ENCODE measurements at regions not wholly inside any gene's neighbourhood (a gene's known extent, or its start where the extent isn't known, plus 50 kb on each side); places are given as distances from the start of the nearest gene placed in this dataset.

- DNase-seq (ENCODE audit: low read depth in 1 of 2, low spot score in 1 of 2) = no peak
- H3K27me3 ChIP-seq = no peaks in the 10 kb centered on the region
- no peaks in the 10 kb centered on the region for H3K36me3 ChIP-seq
Observed at GRCh38 chrX:121886557-121886956, 839.1 kb downstream of the GLUD2 start.

GRCh38 chrX:121894756-121895155, 847.3 kb downstream of the GLUD2 start:
- Histone ChIP-seq H3K9me3 (ENCODE audit: low read depth) (no peaks in the 10 kb centered on the region), H3K4me1 (ENCODE audit: low read depth) (no peaks in the 10 kb centered on the region)

More at GRCh38 chrX:121886557-121886956, 839.1 kb downstream of the GLUD2 start:
- no peak for TF ChIP-seq CTCF (IDR thresholded peaks at IDR 0.05; ENCODE audit: low read depth, low read length)
- H3K9me3 ChIP-seq (ENCODE audit: low read depth) = no peaks in the 10 kb centered on the region
- no peaks in the 10 kb centered on the region for H3K4me1 ChIP-seq (ENCODE audit: low read depth)
- no peak overlapping the region for H3K27ac ChIP-seq
- no peak overlapping the region for H3K4me3 ChIP-seq

DNA sequence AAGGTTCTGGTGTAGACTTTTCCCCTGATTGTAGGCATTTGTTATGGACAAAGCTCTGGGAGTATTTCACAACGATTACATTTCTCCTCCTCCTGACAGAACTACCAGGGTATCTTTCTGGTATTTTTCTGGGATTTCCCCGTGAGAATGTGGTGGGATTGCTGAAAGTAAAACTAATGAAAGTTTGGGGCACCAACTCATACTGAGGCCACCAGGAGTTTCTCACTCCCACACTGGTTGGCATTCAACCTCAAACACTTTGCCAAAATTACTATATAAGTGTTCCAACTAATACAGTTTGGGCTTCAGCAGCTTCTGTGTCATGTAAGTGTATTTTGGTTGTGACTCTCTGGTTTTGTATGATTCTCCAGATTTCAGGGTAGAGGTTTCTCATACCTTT, 855.1 kb downstream of the GLUD2 start:
- no peak overlapping the region for H3K4me3 ChIP-seq
- no peaks in the 10 kb centered on the region for H3K9me3 ChIP-seq (ENCODE audit: low read depth)
- no peak overlapping the region for H3K27ac ChIP-seq
- no peak for TF ChIP-seq CTCF (IDR thresholded peaks at IDR 0.05; ENCODE audit: low read depth, low read length)
- H3K36me3 ChIP-seq = no peaks in the 10 kb centered on the region
- peak in 1 of 2 donors; percentile 7 for DNase-seq (ENCODE audit: low read depth in 1 of 2, low spot score in 1 of 2)
- H3K4me1 ChIP-seq (ENCODE audit: low read depth) = no peaks in the 10 kb centered on the region
- H3K27me3 ChIP-seq = no peaks in the 10 kb centered on the region

More at GRCh38 chrX:121894756-121895155, 847.3 kb downstream of the GLUD2 start:
- no peak for DNase-seq (ENCODE audit: low read depth in 1 of 2, low spot score in 1 of 2)
- no peak overlapping the region for H3K4me3 ChIP-seq
- H3K36me3 ChIP-seq = no peaks in the 10 kb centered on the region
- H3K27me3 ChIP-seq = no peaks in the 10 kb centered on the region
- TF ChIP-seq CTCF (IDR thresholded peaks at IDR 0.05; ENCODE audit: low read depth, low read length) = no peak
- no peak overlapping the region for H3K27ac ChIP-seq

GRCh38 chrX:121903961-121904360, 856.6 kb downstream of the GLUD2 start:
- DNase-seq (ENCODE audit: low read depth in 1 of 2, low spot score in 1 of 2) = no peak
- Histone ChIP-seq H3K4me3 (no peak overlapping the region), H3K27ac (no peak overlapping the region), H3K27me3 (no peaks in the 10 kb centered on the region), H3K4me1 (ENCODE audit: low read depth) (no peaks in the 10 kb centered on the region), H3K36me3 (no peaks in the 10 kb centered on the region), H3K9me3 (ENCODE audit: low read depth) (no peaks in the 10 kb centered on the region)
- TF ChIP-seq CTCF (IDR thresholded peaks at IDR 0.05; ENCODE audit: low read depth, low read length) = no peak

DNA sequence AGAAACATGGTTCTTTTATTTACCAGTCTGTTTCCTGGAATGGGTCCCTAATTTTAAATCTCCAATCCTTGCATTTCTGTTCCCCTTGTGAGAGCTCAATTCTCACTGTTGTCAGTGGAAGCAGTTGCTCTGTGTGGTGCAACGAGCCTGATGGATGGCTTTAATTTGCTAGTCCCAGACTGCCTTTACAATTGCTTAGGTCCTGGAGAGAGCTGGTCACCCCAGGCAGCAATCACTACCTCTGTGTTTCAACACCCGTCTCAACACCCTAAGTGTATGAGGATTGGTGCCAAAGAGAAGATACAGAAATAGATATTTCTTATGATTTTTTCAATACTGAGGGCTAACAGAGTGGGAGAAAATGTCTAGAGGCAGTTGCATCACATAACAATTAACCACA, 873.8 kb downstream of the GLUD2 start:
- H3K36me3 ChIP-seq = no peaks in the 10 kb centered on the region
- DNase-seq (ENCODE audit: low read depth in 1 of 2, low spot score in 1 of 2) = no peak
- H3K4me3 ChIP-seq = no peak overlapping the region
- no peaks in the 10 kb centered on the region for H3K27me3 ChIP-seq
- no peaks in the 10 kb centered on the region for H3K9me3 ChIP-seq (ENCODE audit: low read depth)
- H3K27ac ChIP-seq = no peak overlapping the region
- no peak for TF ChIP-seq CTCF (IDR thresholded peaks at IDR 0.05; ENCODE audit: low read depth, low read length)
- H3K4me1 ChIP-seq (ENCODE audit: low read depth) = no peaks in the 10 kb centered on the region

GRCh38 chrX:121931567-121931966, 884.2 kb downstream of the GLUD2 start:
- Histone ChIP-seq H3K27me3 (no peaks in the 10 kb centered on the region), H3K4me3 (no peak overlapping the region), H3K27ac (no peak overlapping the region), H3K9me3 (ENCODE audit: low read depth) (no peaks in the 10 kb centered on the region), H3K4me1 (ENCODE audit: low read depth) (no peaks in the 10 kb centered on the region), H3K36me3 (no peaks in the 10 kb centered on the region)
- no peak for DNase-seq (ENCODE audit: low read depth in 1 of 2, low spot score in 1 of 2)
- no peak for TF ChIP-seq CTCF (IDR thresholded peaks at IDR 0.05; ENCODE audit: low read depth, low read length)

Data from cardiac muscle cell (in vitro differentiated cells and primary cell).